Epithelial cell of proximal tubule (primary cell): ENCODE measurements at regions not wholly inside any gene's neighbourhood (a gene's known extent, or its start where the extent isn't known, plus 50 kb on each side); places are given as distances from the start of the nearest gene placed in this dataset.

Experiments used
- DNase-seq: peaks from one replicate; pipeline ENCODE4 v3.0.0-alpha.2; 2011; ENCODE audit warnings: low read depth
- H3K4me3 ChIP-seq: 2 replicates; pipeline ENCODE4 v1.5.1; 2011; ENCODE audit warnings: low read depth, mild to moderate bottlenecking, low read length
- CTCF ChIP-seq: conservative IDR thresholded peaks from 2 replicates; pipeline ENCODE4 v1.5.1; 2012; ENCODE audit warnings: low read depth, mild to moderate bottlenecking, low read length

- peak; percentile 41 for DNase-seq
- no peak for TF ChIP-seq CTCF
- no peak overlapping the region for H3K4me3 ChIP-seq
Observed at GRCh38 chr4:23324021-23324690, 565.7 kb downstream of the PPARGC1A start.

DNA sequence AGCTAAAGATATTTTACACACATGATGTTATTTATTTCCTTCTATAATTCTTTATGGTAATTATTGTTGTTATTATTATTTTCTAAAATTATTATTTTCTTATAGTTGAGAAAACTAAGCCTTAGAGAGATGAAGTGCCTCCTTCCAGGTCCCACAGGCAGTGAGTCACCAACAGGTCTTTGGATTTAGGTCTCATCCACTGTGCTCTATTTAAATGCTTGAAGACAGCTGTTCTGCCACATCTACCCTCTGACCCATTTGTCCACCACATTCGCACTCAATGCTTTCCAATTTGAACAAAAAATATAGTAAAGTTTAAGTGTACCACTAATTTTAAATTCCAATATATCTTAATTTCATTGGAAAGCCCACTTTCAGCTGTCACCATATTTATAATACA is 566.4 kb downstream of the PPARGC1A start:
- DNase-seq = no peak
- H3K4me3 ChIP-seq = no peak overlapping the region
- no peak for TF ChIP-seq CTCF

GRCh38 chr4:23322732-23323131 is 567.1 kb downstream of the PPARGC1A start:
- DNase-seq = no peak
- TF ChIP-seq CTCF = no peak
- no peak overlapping the region for H3K4me3 ChIP-seq

DNA sequence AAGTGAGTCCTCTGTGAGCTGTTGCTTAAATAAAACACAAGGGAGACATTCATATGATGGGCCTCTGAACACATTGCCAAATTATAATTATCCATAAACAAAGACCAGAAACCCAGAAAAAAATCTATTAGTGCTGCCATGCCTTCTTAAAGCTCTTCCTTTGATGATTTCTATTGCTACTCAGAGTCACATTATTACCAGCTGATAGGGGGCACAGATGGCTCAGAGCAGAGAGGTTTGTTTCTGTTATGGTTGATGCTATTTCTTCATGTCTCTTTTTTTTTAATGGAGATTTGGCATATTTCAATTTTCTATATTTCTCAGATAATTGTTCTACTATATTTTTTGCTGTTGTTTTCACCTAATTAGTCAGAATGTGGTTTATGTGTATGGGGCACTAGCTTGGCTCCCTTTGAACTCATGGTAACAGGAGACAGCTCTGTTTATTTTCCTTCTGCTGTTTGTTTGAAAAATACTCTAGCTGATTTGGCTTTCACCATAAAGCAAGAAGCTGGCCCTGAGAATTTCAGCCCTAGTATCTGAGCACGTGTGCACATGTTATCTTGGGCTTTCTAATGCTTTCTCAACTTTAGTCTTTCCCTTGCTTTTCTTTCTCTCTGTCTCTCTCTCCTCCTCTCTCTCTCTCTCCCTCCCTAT is 568.8 kb downstream of the PPARGC1A start:
- no peak overlapping the region for H3K4me3 ChIP-seq
- DNase-seq = no peak
- TF ChIP-seq CTCF = no peak

GRCh38 chr4:23312686-23313085 is 577.2 kb downstream of the PPARGC1A start:
- DNase-seq = no peak
- TF ChIP-seq CTCF = no peak
- H3K4me3 ChIP-seq = no peak overlapping the region

DNA sequence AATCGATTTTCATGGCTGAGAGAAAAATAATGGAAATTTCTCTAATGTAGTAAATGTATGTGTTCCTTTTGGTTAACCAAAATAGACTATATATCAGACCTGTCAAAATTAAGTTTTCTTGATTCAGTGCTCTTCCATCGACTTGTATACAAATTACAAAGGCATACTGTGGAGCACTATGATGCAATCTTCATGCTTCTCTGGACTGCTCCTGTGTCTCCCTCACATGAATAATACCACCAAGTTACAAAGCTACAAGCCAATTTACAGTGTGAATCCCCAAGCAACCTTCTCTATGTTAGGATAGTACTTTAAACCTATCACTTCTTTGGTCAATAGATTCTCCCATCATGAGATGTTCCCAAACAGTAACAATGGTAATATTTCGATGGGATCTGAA is 577.9 kb downstream of the PPARGC1A start:
- no peak for TF ChIP-seq CTCF
- no peak for DNase-seq
- no peak overlapping the region for H3K4me3 ChIP-seq

DNA sequence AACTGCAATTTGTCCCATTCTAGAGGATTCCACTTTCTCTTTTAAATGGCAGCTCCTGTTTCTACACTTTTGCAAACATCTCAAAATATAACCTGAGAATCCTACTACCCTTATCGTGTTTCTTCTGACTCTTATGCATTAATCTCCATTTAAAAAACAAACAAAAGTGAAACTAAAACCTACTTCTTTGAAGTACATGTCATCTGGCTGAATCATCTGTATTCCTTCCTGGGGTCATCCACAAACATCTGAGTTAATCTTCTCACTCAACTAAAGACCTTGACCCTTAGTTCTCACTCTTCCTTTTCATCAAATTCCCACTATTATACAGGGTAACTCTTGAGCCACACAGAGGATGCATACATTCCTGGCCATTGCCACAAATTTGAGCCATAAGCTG is 584.8 kb downstream of the PPARGC1A start:
- TF ChIP-seq CTCF = no peak
- DNase-seq = no peak
- H3K4me3 ChIP-seq = peak overlapping the region; percentile 29
